DMS153 treated with DMSO at 0.1 percent for 48 hours (cell line): ENCODE measurements at regions not wholly inside any gene's neighbourhood (a gene's known extent, or its start where the extent isn't known, plus 50 kb on each side); places are given as distances from the start of the nearest gene placed in this dataset.

Experiments used
- DNase-seq: peaks from one replicate; lab custom pipeline; 2025; ENCODE audit not compliant: unreplicated experiment; lab: John Stamatoyannopoulos, UW

- DNase-seq = no peak
Observed at GRCh38 chr15:67980773-67981685, 73.1 kb upstream of the PIAS1 start.

- DNase-seq = no peak
Observed at GRCh38 chr15:67981848-67982247, 72.3 kb upstream of the PIAS1 start.

- no peak for DNase-seq
Observed at GRCh38 chr15:67991706-67992105, 62.4 kb upstream of the PIAS1 start.

- no peak for DNase-seq
Observed at GRCh38 chr15:67992411-67992810, 61.7 kb upstream of the PIAS1 start.

- DNase-seq = no peak
Observed at GRCh38 chr15:67992834-67993233, 61.3 kb upstream of the PIAS1 start.

- no peak for DNase-seq
Observed at GRCh38 chr15:67997996-67998395, 56.1 kb upstream of the PIAS1 start.

- no peak for DNase-seq
Observed at GRCh38 chr15:67998599-67999133, 55.4 kb upstream of the PIAS1 start.

GRCh38 chr15:67999320-68000100 lies 54.6 kb upstream of the PIAS1 start:
- DNase-seq = no peak

GRCh38 chr15:68000754-68001153 lies 53.4 kb upstream of the PIAS1 start:
- no peak for DNase-seq

GRCh38 chr15:68001811-68002210 lies 52.3 kb upstream of the PIAS1 start:
- DNase-seq = no peak

GRCh38 chr15:68003297-68003696 lies 50.8 kb upstream of the PIAS1 start:
- DNase-seq = no peak
